Neuronal stem cell (in vitro differentiated cells): ENCODE measurements at regions not wholly inside any gene's neighbourhood (a gene's known extent, or its start where the extent isn't known, plus 50 kb on each side); places are given as distances from the start of the nearest gene placed in this dataset.

Experiments
- DNase-seq: peaks from one replicate; pipeline ENCODE4 v3.0.0-alpha.2; 2013; ENCODE audit warnings: low spot score
- H2AFZ ChIP-seq: one replicate; pipeline ENCODE4 v1.6.1; 2013; ENCODE audit warnings: mild to moderate bottlenecking, low read length, inconsistent platforms
- H2AK5ac ChIP-seq: 2 replicates; pipeline ENCODE4 v1.6.1; 2013; ENCODE audit warnings: low read depth, mild to moderate bottlenecking, inconsistent platforms, low read length, moderate library complexity, mixed read lengths
- H2BK120ac ChIP-seq: 2 replicates; pipeline ENCODE4 v1.6.1; 2013; ENCODE audit warnings: low read depth, mild to moderate bottlenecking, inconsistent platforms, low read length, moderate library complexity, mixed read lengths
- H2BK12ac ChIP-seq: one replicate; pipeline ENCODE4 v1.6.1; 2013; ENCODE audit warnings: low read length, inconsistent platforms
- H2BK15ac ChIP-seq: 2 replicates; pipeline ENCODE4 v1.6.1; 2013; ENCODE audit warnings: mild to moderate bottlenecking, low read length, inconsistent platforms, mixed read lengths
- H2BK5ac ChIP-seq: one replicate; pipeline ENCODE4 v1.6.1; 2013; ENCODE audit warnings: inconsistent platforms, mild to moderate bottlenecking, low read length, moderate library complexity
- H3K14ac ChIP-seq: one replicate; pipeline ENCODE4 v1.6.1; 2013; ENCODE audit warnings: low read length, inconsistent platforms
- H3K18ac ChIP-seq: 2 replicates; pipeline ENCODE4 v1.6.1; 2013; ENCODE audit warnings: low read length, inconsistent platforms
- H3K23ac ChIP-seq: 2 replicates; pipeline ENCODE4 v1.6.1; 2013; ENCODE audit warnings: low read depth, mild to moderate bottlenecking, mixed read lengths, low read length, inconsistent platforms; ENCODE audit not compliant: poor library complexity
- H3K27ac ChIP-seq: replicated peaks from 3 replicates; pipeline ENCODE4 v1.5.1; 2013; ENCODE audit warnings: low read length, inconsistent platforms
- H3K27me3 ChIP-seq, 3 experiments: 2 replicates each; pipeline ENCODE4 v1.6.1; 2013; ENCODE audit warnings: low read length in 3 of 3, mild to moderate bottlenecking in 2 of 3, inconsistent platforms in 1 of 3, low read depth in 1 of 3, mixed read lengths in 1 of 3, moderate library complexity in 1 of 3; ENCODE audit not compliant: control insufficient read depth in 3 of 3, insufficient read depth in 3 of 3
- H3K36me3 ChIP-seq, 2 donors: replicated peaks in 1 of 2; 2 replicates each; pipeline ENCODE4 v1.6.1; 2013; ENCODE audit warnings: low read length in 2 of 2; ENCODE audit not compliant: control insufficient read depth in 2 of 2, insufficient read depth in 2 of 2
- H3K4ac ChIP-seq: 2 replicates; pipeline ENCODE4 v1.6.1; 2013; ENCODE audit warnings: inconsistent platforms, mild to moderate bottlenecking, low read length, moderate library complexity
- H3K4me1 ChIP-seq, 2 donors: 1 replicate in 1 of 2; 2 replicates in 1 of 2; pipeline ENCODE4 v1.6.1; 2013; ENCODE audit warnings: low read length in 2 of 2, low read depth in 1 of 2; ENCODE audit not compliant: control insufficient read depth in 2 of 2, insufficient read depth in 1 of 2
- H3K4me2 ChIP-seq: one replicate; pipeline ENCODE4 v1.6.1; 2013; ENCODE audit warnings: mild to moderate bottlenecking, low read length, inconsistent platforms; ENCODE audit not compliant: insufficient read depth, poor library complexity, severe bottlenecking
- H3K4me3 ChIP-seq, 2 donors: 2 replicates each; pipeline ENCODE4 v1.5.1; 2013; ENCODE audit warnings: low read length in 2 of 2, mild to moderate bottlenecking in 2 of 2, inconsistent platforms in 1 of 2, moderate library complexity in 1 of 2
- H3K79me1 ChIP-seq: one replicate; pipeline ENCODE4 v1.6.1; 2013; ENCODE audit warnings: low read depth, mild to moderate bottlenecking, inconsistent platforms, low read length, moderate library complexity
- H3K9ac ChIP-seq: one replicate; pipeline ENCODE4 v1.6.1; 2013; ENCODE audit warnings: mild to moderate bottlenecking, low read depth, low read length, inconsistent platforms; ENCODE audit not compliant: poor library complexity
- H3K9me3 ChIP-seq, 2 donors: replicated peaks in 1 of 2; 2 replicates each; pipeline versions ENCODE3 to v1.6.1; 2013; ENCODE audit warnings: low read length in 2 of 2, mild to moderate bottlenecking in 2 of 2, inconsistent platforms in 1 of 2, low read depth in 1 of 2, mixed read lengths in 1 of 2, moderate library complexity in 1 of 2; ENCODE audit not compliant: control insufficient read depth in 2 of 2, insufficient read depth in 1 of 2
- H4K8ac ChIP-seq: one replicate; pipeline ENCODE4 v1.6.1; 2013; ENCODE audit warnings: low read depth, mild to moderate bottlenecking, inconsistent platforms, low read length, moderate library complexity
- H4K91ac ChIP-seq: one replicate; pipeline ENCODE4 v1.6.1; 2013; ENCODE audit warnings: low read length, low read depth, mild to moderate bottlenecking, inconsistent platforms; ENCODE audit not compliant: poor library complexity
- WGBS, 2 donors: extraction: QIAGEN DNeasy Blood & Tissue Kit; methylation state at CpG; one replicate each; pipeline ENCODE4 v1.1.7; 2013; ENCODE audit warnings: missing lambda C conversion rate in 2 of 2, mixed read lengths in 1 of 2; ENCODE audit not compliant: insufficient read length in 2 of 2, insufficient replicate concordance in 1 of 2; ENCODE audit errors: extremely low coverage in 2 of 2; 5-methylcytosine and 5-hydroxymethylcytosine counted together

DNA sequence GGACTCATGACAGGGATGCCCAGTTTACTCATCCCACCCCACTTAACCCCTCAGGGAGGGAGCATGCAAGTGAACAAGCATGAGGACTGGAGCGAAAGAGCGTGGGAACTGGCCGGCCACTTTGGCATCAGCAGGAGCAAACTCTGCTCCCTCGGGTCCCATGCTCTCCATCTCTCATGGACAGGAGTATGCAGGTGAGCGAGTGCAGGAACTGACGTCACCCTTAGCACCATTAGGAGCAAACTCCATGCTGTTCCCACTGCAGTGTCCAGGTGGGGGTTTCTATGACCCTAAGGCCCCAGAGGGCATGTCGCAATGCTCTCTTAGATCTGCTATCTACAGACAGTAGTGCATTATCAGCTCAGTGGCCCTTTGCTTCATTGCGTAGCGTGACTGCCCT lies 821.8 kb upstream of the LRFN5 start:
- no peak overlapping the region for H2BK120ac ChIP-seq
- no CpG with 5 or more reads among the region's 9 CpGs for WGBS, 2 donors
- no peak overlapping the region for H3K23ac ChIP-seq
- H3K4ac ChIP-seq: no peak overlapping the region
- no peak overlapping the region for H2AK5ac ChIP-seq
- peaks cover 2 to 5% of the 10 kb centered on the region in 2 donors for H3K9me3 ChIP-seq
- no peak overlapping the region for H3K18ac ChIP-seq
- H3K79me1 ChIP-seq: no peaks in the 10 kb centered on the region
- no peak overlapping the region for H2BK12ac ChIP-seq
- no peak overlapping the region for H2AFZ ChIP-seq
- H3K4me2 ChIP-seq: no peak overlapping the region
- no peak overlapping the region for H4K91ac ChIP-seq
- DNase-seq: no peak
- no peak overlapping the region for H3K9ac ChIP-seq
- no peak overlapping the region for H2BK15ac ChIP-seq
- H3K4me1 ChIP-seq: no peaks in the 10 kb centered on the region
- no peak overlapping the region for H4K8ac ChIP-seq
- no peak overlapping the region for H3K4me3 ChIP-seq
- no peaks in the 10 kb centered on the region for H3K36me3 ChIP-seq
- no peak overlapping the region for H2BK5ac ChIP-seq
- H3K14ac ChIP-seq: no peak overlapping the region
- no peaks in the 10 kb centered on the region for H3K27me3 ChIP-seq
- H3K27ac ChIP-seq: no peak overlapping the region

GRCh38 chr14:40762685-40763084 lies 844.0 kb upstream of the LRFN5 start:
- H3K27ac ChIP-seq: no peak overlapping the region
- no peak overlapping the region for H2BK5ac ChIP-seq
- H3K14ac ChIP-seq: no peak overlapping the region
- no peak overlapping the region for H3K4me2 ChIP-seq
- no peak overlapping the region for H3K4ac ChIP-seq
- H2BK120ac ChIP-seq: no peak overlapping the region
- no peak overlapping the region for H3K23ac ChIP-seq
- no peaks in the 10 kb centered on the region for H3K36me3 ChIP-seq
- no peak for DNase-seq
- no peak overlapping the region for H3K4me3 ChIP-seq
- no peak overlapping the region for H2BK15ac ChIP-seq
- no peak overlapping the region for H2AK5ac ChIP-seq
- no peak overlapping the region for H2BK12ac ChIP-seq
- H3K18ac ChIP-seq: no peak overlapping the region
- no peaks in the 10 kb centered on the region for H3K4me1 ChIP-seq
- no peak overlapping the region for H4K91ac ChIP-seq
- H2AFZ ChIP-seq: no peak overlapping the region
- no peak overlapping the region for H4K8ac ChIP-seq
- H3K9ac ChIP-seq: no peak overlapping the region
- H3K27me3 ChIP-seq: no peaks in the 10 kb centered on the region
- H3K9me3 ChIP-seq: no peaks in the 10 kb centered on the region
- no peaks in the 10 kb centered on the region for H3K79me1 ChIP-seq
- WGBS, 2 donors: no CpG with 5 or more reads among the region's 1 CpG

DNA sequence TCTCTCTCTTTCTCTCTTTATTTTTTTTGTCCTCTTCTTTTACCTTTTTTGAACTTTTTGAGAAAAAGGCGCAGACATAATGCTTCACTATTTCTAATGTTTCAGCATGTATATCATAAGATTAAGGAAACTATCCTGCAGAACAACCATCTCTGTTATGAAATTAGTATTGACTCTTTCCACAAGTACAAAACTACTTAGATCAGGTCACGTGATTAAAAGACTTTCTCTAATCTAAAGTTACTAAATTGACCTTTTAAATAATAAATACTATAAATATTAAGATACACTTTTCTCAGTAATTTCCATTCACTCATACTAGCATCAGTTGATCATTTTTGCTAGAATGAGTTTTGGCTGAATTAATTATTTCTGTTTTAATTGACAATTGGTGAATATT lies 844.5 kb upstream of the LRFN5 start:
- no peak for DNase-seq
- no peaks in the 10 kb centered on the region for H3K36me3 ChIP-seq
- H4K8ac ChIP-seq: no peak overlapping the region
- H3K18ac ChIP-seq: no peak overlapping the region
- no peak overlapping the region for H2BK5ac ChIP-seq
- no CpG with 5 or more reads among the region's 2 CpGs for WGBS, 2 donors
- H3K4ac ChIP-seq: no peak overlapping the region
- H3K27me3 ChIP-seq: no peaks in the 10 kb centered on the region
- H3K79me1 ChIP-seq: no peaks in the 10 kb centered on the region
- H2BK12ac ChIP-seq: no peak overlapping the region
- H3K4me2 ChIP-seq: no peak overlapping the region
- H3K27ac ChIP-seq: no peak overlapping the region
- H3K9me3 ChIP-seq: no peaks in the 10 kb centered on the region
- H3K23ac ChIP-seq: no peak overlapping the region
- H2AK5ac ChIP-seq: no peak overlapping the region
- no peak overlapping the region for H3K9ac ChIP-seq
- no peak overlapping the region for H2BK120ac ChIP-seq
- H2BK15ac ChIP-seq: no peak overlapping the region
- no peak overlapping the region for H3K4me3 ChIP-seq
- no peaks in the 10 kb centered on the region for H3K4me1 ChIP-seq
- no peak overlapping the region for H3K14ac ChIP-seq
- no peak overlapping the region for H2AFZ ChIP-seq
- H4K91ac ChIP-seq: no peak overlapping the region

DNA sequence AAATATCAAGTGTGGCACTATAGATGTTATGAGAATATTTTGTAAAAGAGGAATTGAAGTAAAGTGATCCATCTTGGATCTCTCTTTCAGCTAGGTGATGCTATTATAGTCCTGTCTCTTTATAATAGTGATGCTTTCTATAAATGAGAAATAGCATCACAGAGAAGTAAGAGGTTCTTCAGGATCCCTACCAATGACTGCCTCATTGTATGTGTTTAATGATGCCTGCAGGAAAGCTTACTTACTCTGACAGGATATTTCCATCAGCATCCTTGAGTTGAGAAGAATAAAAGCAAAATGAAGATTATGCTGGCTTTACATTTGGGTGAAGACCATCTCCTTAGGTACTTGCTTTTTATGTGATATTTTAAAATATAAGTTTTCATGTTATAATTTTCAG lies 846.0 kb upstream of the LRFN5 start:
- no peak overlapping the region for H3K4ac ChIP-seq
- no peak overlapping the region for H2BK15ac ChIP-seq
- no peak overlapping the region for H3K23ac ChIP-seq
- DNase-seq: no peak
- H4K8ac ChIP-seq: no peak overlapping the region
- H3K36me3 ChIP-seq: no peaks in the 10 kb centered on the region
- H3K27me3 ChIP-seq: no peaks in the 10 kb centered on the region
- no peak overlapping the region for H3K9ac ChIP-seq
- no peak overlapping the region for H4K91ac ChIP-seq
- no peak overlapping the region for H2BK5ac ChIP-seq
- no peaks in the 10 kb centered on the region for H3K4me1 ChIP-seq
- H3K14ac ChIP-seq: no peak overlapping the region
- no peak overlapping the region for H2AFZ ChIP-seq
- no peak overlapping the region for H3K4me2 ChIP-seq
- H3K4me3 ChIP-seq: no peak overlapping the region
- H2AK5ac ChIP-seq: no peak overlapping the region
- H3K9me3 ChIP-seq: no peaks in the 10 kb centered on the region
- no peak overlapping the region for H3K18ac ChIP-seq
- H3K27ac ChIP-seq: no peak overlapping the region
- no peak overlapping the region for H2BK12ac ChIP-seq
- no peak overlapping the region for H2BK120ac ChIP-seq
- no peaks in the 10 kb centered on the region for H3K79me1 ChIP-seq
